GM23338 (cell line): ENCODE measurements at regions not wholly inside any gene's neighbourhood (a gene's known extent, or its start where the extent isn't known, plus 50 kb on each side); places are given as distances from the start of the nearest gene placed in this dataset.

Experiments used
- ATAC-seq: fragments of 200-7000 bp; cut with Tn5 transposase; 3 replicates; pipeline ENCODE4 v1.9.1; 2020
- DNase-seq: peaks from one replicate; pipeline ENCODE4 v3.0.0-alpha.2; 2015; ENCODE audit warnings: low spot score
- H2AFZ ChIP-seq: fragments of 200-600 bp; sonication (generic); 2 replicates; pipeline ENCODE4 v1.8.0; 2016; ENCODE audit warnings: antibody characterized with exemption, mild to moderate bottlenecking, moderate library complexity
- H3F3A ChIP-seq: fragments of 200-600 bp; sonication (generic); replicated peaks from 2 replicates; pipeline ENCODE4 v1.8.0; 2017; ENCODE audit warnings: antibody characterized with exemption, mixed run types, low read depth
- H3K27ac ChIP-seq: fragments of 200-600 bp; sonication (generic); 2 replicates; pipeline ENCODE4 v1.6.1; 2016; ENCODE audit warnings: low read depth
- H3K27me3 ChIP-seq: fragments of 200-600 bp; sonication (generic); 2 replicates; pipeline ENCODE4 v1.8.0; 2016; ENCODE audit warnings: mild to moderate bottlenecking, mixed run types, moderate library complexity; ENCODE audit not compliant: insufficient read depth
- H3K36me3 ChIP-seq: fragments of 200-600 bp; sonication (generic); 2 replicates; pipeline ENCODE4 v1.8.0; 2016; ENCODE audit warnings: mild to moderate bottlenecking; ENCODE audit not compliant: insufficient read depth
- H3K4me1 ChIP-seq: fragments of 200-600 bp; sonication (generic); 2 replicates; pipeline ENCODE4 v1.8.0; 2016; ENCODE audit warnings: mild to moderate bottlenecking, moderate library complexity; ENCODE audit not compliant: insufficient read depth
- H3K4me2 ChIP-seq: fragments of 200-600 bp; sonication (generic); 2 replicates; pipeline ENCODE4 v1.7.1; 2017; ENCODE audit warnings: mixed run types
- H3K4me3 ChIP-seq: fragments of 200-600 bp; sonication (generic); 2 replicates; pipeline ENCODE4 v1.6.1; 2016; ENCODE audit warnings: mixed run types
- H3K79me2 ChIP-seq: fragments of 200-600 bp; sonication (generic); replicated peaks from 2 replicates; pipeline ENCODE4 v1.8.0; 2017; ENCODE audit warnings: mild to moderate bottlenecking; ENCODE audit not compliant: insufficient read depth
- H3K9me2 ChIP-seq: fragments of 200-600 bp; sonication (generic); 2 replicates; pipeline ENCODE4 v1.8.0; 2017; ENCODE audit not compliant: insufficient read depth
- H4K20me1 ChIP-seq: fragments of 200-600 bp; sonication (generic); replicated peaks from 2 replicates; pipeline ENCODE4 v1.8.0; 2017; ENCODE audit warnings: mild to moderate bottlenecking; ENCODE audit not compliant: insufficient read depth
- H3K27ac Mint-ChIP-seq: 2 replicates; pipeline ENCODE4 v1.8.0; 2020; ENCODE audit warnings: inconsistent platforms, mild to moderate bottlenecking, moderate library complexity, mixed read lengths
- H3K27me3 Mint-ChIP-seq: 3 replicates; pipeline ENCODE4 v1.8.0; 2022; ENCODE audit warnings: low read depth, mild to moderate bottlenecking, moderate library complexity, mixed read lengths, inconsistent platforms; ENCODE audit not compliant: insufficient read depth, poor library complexity
- H3K36me3 Mint-ChIP-seq: 3 replicates; pipeline ENCODE4 v1.8.0; 2021; ENCODE audit warnings: low read depth, mild to moderate bottlenecking, inconsistent platforms, moderate library complexity, mixed read lengths
- H3K4me1 Mint-ChIP-seq: 3 replicates; pipeline ENCODE4 v1.8.0; 2020; ENCODE audit warnings: mild to moderate bottlenecking, inconsistent platforms, mixed read lengths
- H3K4me3 Mint-ChIP-seq: 3 replicates; pipeline ENCODE4 v1.8.0; 2021; ENCODE audit warnings: moderate library complexity, mild to moderate bottlenecking, inconsistent platforms, mixed read lengths
- H3K9me3 Mint-ChIP-seq: 3 replicates; pipeline ENCODE4 v1.8.0; 2020; ENCODE audit warnings: moderate library complexity, mild to moderate bottlenecking, inconsistent platforms, mixed read lengths
- CREB1 ChIP-seq: fragments of 250-450 bp; sonication (Bioruptor Pico); IDR thresholded peaks from 2 replicates; pipeline ENCODE4 v1.5.0; 2020; ENCODE audit warnings: low read depth, mild to moderate bottlenecking, moderate library complexity
- CTCF ChIP-seq, 2 experiments: fragments of 200-600 bp in 1 of 2; sonication (generic) in 1 of 2; conservative IDR thresholded peaks; 2 replicates each; pipeline versions ENCODE4 v1.5.1 to v1.6.1; 2016 to 2017; ENCODE audit warnings: antibody characterized with exemption in 2 of 2, low read depth in 2 of 2, mild to moderate bottlenecking in 2 of 2, moderate library complexity in 1 of 2
- JUNB ChIP-seq: IDR thresholded peaks from one replicate; pipeline ENCODE4 v1.6.1; 2016; ENCODE audit warnings: antibody characterized with exemption; ENCODE audit not compliant: unreplicated experiment
- POLR2AphosphoS5 ChIP-seq: IDR thresholded peaks from 2 replicates; pipeline ENCODE4 v1.6.1; 2016; ENCODE audit warnings: antibody characterized with exemption, low read depth
- ZNF462 ChIP-seq: fragments of 250-450 bp; sonication (Bioruptor Pico); IDR thresholded peaks from 2 replicates; pipeline ENCODE4 v1.5.0; 2020; ENCODE audit warnings: mild to moderate bottlenecking, moderate library complexity

- TF ChIP-seq ZNF462 (CRISPR knock-in tag) (no peak), POLR2AphosphoS5 (no peak)
These were observed 60.5 kb downstream of the IGLL1 start (continued) for GRCh38 chr22:23519442-23520157.

DNA sequence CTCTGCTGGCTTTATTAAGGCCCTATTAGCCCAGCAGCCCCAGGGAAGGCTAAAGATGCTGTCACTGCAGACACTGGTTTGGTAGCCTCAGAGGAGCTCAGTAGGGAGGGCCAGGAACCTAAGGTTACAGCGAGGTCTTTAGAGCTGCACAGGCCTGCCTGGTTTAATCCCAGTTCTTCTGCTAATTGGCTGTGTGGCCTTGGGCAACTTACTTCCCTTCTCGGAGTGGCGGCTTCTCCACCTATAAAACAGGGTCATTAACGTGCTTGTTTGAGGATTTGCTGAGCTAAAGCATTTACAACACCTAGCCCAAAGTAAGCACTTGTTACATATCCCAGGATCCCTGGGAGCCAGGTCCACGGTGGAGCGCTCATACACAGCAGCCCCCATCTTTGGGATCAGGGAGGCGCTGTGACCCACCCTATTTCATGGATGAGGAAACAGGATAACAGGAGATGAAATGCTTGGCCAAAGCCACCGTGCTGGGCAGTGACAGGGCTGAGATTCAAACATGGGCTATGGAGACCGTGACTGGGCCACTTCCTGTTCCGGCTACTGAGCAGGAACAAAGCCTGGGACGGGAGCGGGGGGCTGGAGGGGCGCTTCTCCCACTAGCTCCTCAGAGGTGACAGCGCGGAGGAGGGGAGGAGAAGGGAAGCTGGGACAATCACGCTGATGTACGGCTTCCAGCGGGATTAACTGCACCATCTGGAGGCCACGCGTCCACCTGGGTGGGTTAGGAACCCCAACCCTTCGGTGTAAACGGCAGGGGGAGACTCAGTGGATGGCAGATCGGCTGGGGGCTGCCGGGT is 61.5 kb downstream of the IGLL1 start:
- Mint-ChIP-seq H3K4me3 (no peak overlapping the region), H3K27me3 (peaks cover 50% of the 10 kb centered on the region), H3K9me3 (no peaks in the 10 kb centered on the region), H3K36me3 (no peaks in the 10 kb centered on the region), H3K27ac (no peak overlapping the region), H3K4me1 (peaks cover 15% of the 10 kb centered on the region; the same call in 2 of the 3 replicates)
- Histone ChIP-seq H3K4me2 (no peak overlapping the region), H3K79me2 (no peaks in the 10 kb centered on the region), H3K4me1 (peaks cover 4% of the 10 kb centered on the region; the same call in 1 of the 2 replicates), H3K36me3 (no peaks in the 10 kb centered on the region), H3K27ac (no peak overlapping the region), H2AFZ (no peak overlapping the region), H3K27me3 (peaks cover 52% of the 10 kb centered on the region), H4K20me1 (no peaks in the 10 kb centered on the region), H3K9me2 (no peaks in the 10 kb centered on the region), H3F3A (no peaks in the 10 kb centered on the region), H3K4me3 (no peak overlapping the region)
- DNase-seq: no peak
- ATAC-seq: no peak
- TF ChIP-seq CTCF (conservative IDR thresholded peaks at IDR 0.05; ENCODE audit: low read depth in 2 of 2): no peak
- no peak for TF ChIP-seq JUNB
- TF ChIP-seq ZNF462 (CRISPR knock-in tag): no peak
- no peak for TF ChIP-seq POLR2AphosphoS5
- TF ChIP-seq CREB1 (CRISPR knock-in tag): no peak
